ENCODE measurements at regions not wholly inside any gene's neighbourhood (a gene's known extent, or its start where the extent isn't known, plus 50 kb on each side); places are given as distances from the start of the nearest gene placed in this dataset.

DNA sequence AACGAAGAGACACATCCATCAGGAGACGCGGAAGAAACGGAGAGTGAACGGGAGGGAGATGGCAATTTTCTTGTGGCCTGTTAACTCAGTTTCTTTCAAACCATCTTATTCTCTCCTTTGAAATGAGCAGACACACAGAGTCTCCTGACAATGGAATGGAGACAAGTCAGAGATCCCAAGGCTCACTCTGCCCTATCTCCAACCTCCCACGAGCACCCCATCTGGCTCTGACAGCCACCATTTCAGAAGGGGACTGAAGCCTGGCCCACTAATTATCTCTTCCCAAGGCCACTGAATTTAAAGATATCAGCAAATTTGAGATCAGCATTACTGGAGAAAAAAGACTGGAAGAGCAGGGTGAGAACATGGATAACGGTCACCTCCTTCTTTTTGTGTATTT, 215.6 kb downstream of the DHX15 start:
- Histone ChIP-seq H3K4me3 (no peak overlapping the region), H3K36me3 (no peaks in the 10 kb centered on the region), H3K4me2 (no peak overlapping the region), H2AFZ (replicated peaks) (no peak overlapping the region), H3K27ac (no peak overlapping the region), H3K27me3 (no peaks in the 10 kb centered on the region), H3K9me3 (ENCODE audit: low read depth) (no peaks in the 10 kb centered on the region), H4K20me1 (ENCODE audit: low read depth) (no peaks in the 10 kb centered on the region), H3K79me2 (ENCODE audit: low read depth) (no peaks in the 10 kb centered on the region), H3K9ac (no peak overlapping the region), H3F3A (ENCODE audit: low read depth) (peaks cover 5% of the 10 kb centered on the region), H3K4me1 (peaks cover 12% of the 10 kb centered on the region)
- H3K27ac Mint-ChIP-seq = no peak overlapping the region
- no peak for DNase-seq (ENCODE audit: low spot score)
- TF ChIP-seq EZH2phosphoT487 (IDR thresholded peaks at IDR 0.05) = no peak
- no peak for TF ChIP-seq EZH2 (IDR thresholded peaks at IDR 0.05)
- TF ChIP-seq, protein P1, sequence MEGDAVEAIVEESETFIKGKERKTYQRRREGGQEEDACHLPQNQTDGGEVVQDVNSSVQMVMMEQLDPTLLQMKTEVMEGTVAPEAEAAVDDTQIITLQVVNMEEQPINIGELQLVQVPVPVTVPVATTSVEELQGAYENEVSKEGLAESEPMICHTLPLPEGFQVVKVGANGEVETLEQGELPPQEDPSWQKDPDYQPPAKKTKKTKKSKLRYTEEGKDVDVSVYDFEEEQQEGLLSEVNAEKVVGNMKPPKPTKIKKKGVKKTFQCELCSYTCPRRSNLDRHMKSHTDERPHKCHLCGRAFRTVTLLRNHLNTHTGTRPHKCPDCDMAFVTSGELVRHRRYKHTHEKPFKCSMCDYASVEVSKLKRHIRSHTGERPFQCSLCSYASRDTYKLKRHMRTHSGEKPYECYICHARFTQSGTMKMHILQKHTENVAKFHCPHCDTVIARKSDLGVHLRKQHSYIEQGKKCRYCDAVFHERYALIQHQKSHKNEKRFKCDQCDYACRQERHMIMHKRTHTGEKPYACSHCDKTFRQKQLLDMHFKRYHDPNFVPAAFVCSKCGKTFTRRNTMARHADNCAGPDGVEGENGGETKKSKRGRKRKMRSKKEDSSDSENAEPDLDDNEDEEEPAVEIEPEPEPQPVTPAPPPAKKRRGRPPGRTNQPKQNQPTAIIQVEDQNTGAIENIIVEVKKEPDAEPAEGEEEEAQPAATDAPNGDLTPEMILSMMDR (IDR thresholded peaks at IDR 0.05) = no peak
- peaks cover 11% of the 10 kb centered on the region for H3K4me1 Mint-ChIP-seq
- no peak overlapping the region for H3K4me3 Mint-ChIP-seq
- peaks cover 2% of the 10 kb centered on the region for H3K9me3 Mint-ChIP-seq
- peaks cover 2% of the 10 kb centered on the region for H3K27me3 Mint-ChIP-seq (ENCODE audit: insufficient read depth, low read depth)
- no peaks in the 10 kb centered on the region for H3K36me3 Mint-ChIP-seq

DNA sequence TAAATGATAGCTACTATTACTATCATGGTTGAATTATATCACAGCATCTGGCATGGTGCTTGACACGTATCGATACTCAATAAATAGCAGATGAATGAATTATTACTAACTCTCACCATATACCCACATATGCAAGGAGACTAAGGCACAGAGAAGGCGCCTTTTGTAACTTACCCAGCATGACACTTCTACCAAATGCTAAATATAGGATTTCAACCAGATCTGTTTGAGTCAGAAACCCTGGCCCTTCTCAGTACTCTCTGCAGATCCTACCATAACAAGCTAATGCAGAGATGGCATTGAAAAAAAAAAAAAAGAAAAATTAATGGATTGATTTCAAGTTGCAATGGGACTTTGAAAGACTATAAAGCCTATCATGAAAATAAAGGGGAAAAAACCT, 219.5 kb downstream of the DHX15 start:
- Histone ChIP-seq H2AFZ (replicated peaks) (no peak overlapping the region), H3K4me2 (no peak overlapping the region), H3K36me3 (no peaks in the 10 kb centered on the region), H4K20me1 (ENCODE audit: low read depth) (no peaks in the 10 kb centered on the region), H3K9ac (no peak overlapping the region), H3K9me3 (ENCODE audit: low read depth) (no peaks in the 10 kb centered on the region), H3K27ac (no peak overlapping the region), H3K79me2 (ENCODE audit: low read depth) (no peaks in the 10 kb centered on the region), H3K4me1 (peaks cover 10% of the 10 kb centered on the region), H3K27me3 (no peaks in the 10 kb centered on the region), H3F3A (ENCODE audit: low read depth) (no peaks in the 10 kb centered on the region), H3K4me3 (no peak overlapping the region)
- no peaks in the 10 kb centered on the region for H3K36me3 Mint-ChIP-seq
- peaks cover 9% of the 10 kb centered on the region for H3K4me1 Mint-ChIP-seq
- H3K4me3 Mint-ChIP-seq = no peak overlapping the region
- H3K27ac Mint-ChIP-seq = no peak overlapping the region
- no peak for TF ChIP-seq EZH2phosphoT487 (IDR thresholded peaks at IDR 0.05)
- TF ChIP-seq EZH2 (IDR thresholded peaks at IDR 0.05) = no peak
- TF ChIP-seq, protein P1 (IDR thresholded peaks at IDR 0.05) = no peak
- H3K27me3 Mint-ChIP-seq (ENCODE audit: insufficient read depth, low read depth) = peaks cover 2% of the 10 kb centered on the region
- no peaks in the 10 kb centered on the region for H3K9me3 Mint-ChIP-seq
- no peak for DNase-seq (ENCODE audit: low spot score)

DNA sequence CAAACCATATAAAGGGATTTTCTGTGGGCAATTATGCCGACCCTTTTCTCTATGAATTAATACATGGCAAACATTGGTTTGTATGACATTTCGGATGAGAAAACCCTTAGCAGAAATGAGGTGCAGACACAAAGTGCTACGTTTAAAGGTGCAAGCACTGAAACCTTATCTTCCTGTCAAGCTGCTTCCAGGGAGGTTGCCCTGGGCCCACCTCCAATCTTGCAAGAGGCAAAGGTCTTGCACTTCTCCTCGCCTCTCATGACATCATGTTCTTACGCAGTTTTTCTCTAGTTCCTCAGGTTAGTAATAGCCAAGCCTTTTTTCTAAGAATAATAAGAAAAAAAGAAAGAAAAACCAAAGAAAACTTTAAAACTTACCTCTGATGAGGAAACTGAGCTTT, 220.1 kb downstream of the DHX15 start:
- Mint-ChIP-seq H3K4me3 (no peak overlapping the region), H3K27me3 (ENCODE audit: insufficient read depth, low read depth) (peaks cover 2% of the 10 kb centered on the region)
- no peaks in the 10 kb centered on the region for H4K20me1 ChIP-seq (ENCODE audit: low read depth)

More for the DNA sequence above, 220.1 kb downstream of the DHX15 start:
- no peak overlapping the region for H3K4me2 ChIP-seq
- H3K4me1 ChIP-seq = peaks cover 5% of the 10 kb centered on the region
- Mint-ChIP-seq H3K4me1 (peaks cover 7% of the 10 kb centered on the region), H3K27ac (no peak overlapping the region), H3K36me3 (no peaks in the 10 kb centered on the region), H3K9me3 (no peaks in the 10 kb centered on the region)
- no peaks in the 10 kb centered on the region for H3F3A ChIP-seq (ENCODE audit: low read depth)
- no peaks in the 10 kb centered on the region for H3K79me2 ChIP-seq (ENCODE audit: low read depth)
- H3K9me3 ChIP-seq (ENCODE audit: low read depth) = no peaks in the 10 kb centered on the region
- H3K9ac ChIP-seq = no peak overlapping the region
- no peak for DNase-seq (ENCODE audit: low spot score)
- no peak for TF ChIP-seq EZH2 (IDR thresholded peaks at IDR 0.05)
- no peak for TF ChIP-seq EZH2phosphoT487 (IDR thresholded peaks at IDR 0.05)
- TF ChIP-seq, protein P1 (IDR thresholded peaks at IDR 0.05) = no peak
- H3K27ac ChIP-seq = no peak overlapping the region
- no peaks in the 10 kb centered on the region for H3K27me3 ChIP-seq
- no peak overlapping the region for H3K4me3 ChIP-seq
- H2AFZ ChIP-seq (replicated peaks) = no peak overlapping the region
- no peaks in the 10 kb centered on the region for H3K36me3 ChIP-seq

Measured in neural progenitor cell (in vitro differentiated cells).